ENCODE measurements at regions not wholly inside any gene's neighbourhood (a gene's known extent, or its start where the extent isn't known, plus 50 kb on each side); places are given as distances from the start of the nearest gene placed in this dataset.

- no peak for TF ChIP-seq POLR2A (IDR thresholded peaks at IDR 0.05; ENCODE audit: low read length)
- TF ChIP-seq GATA1 (IDR thresholded peaks at IDR 0.05; ENCODE audit: low read depth, low read length), result no peak
Measured at GRCh38 chr18:28904789-28905364, 727.9 kb upstream of the CDH2 start.

Data from erythroblast (primary cell).